Heart left ventricle (tissue), 16 donors: ENCODE measurements at regions not wholly inside any gene's neighbourhood (a gene's known extent, or its start where the extent isn't known, plus 50 kb on each side); places are given as distances from the start of the nearest gene placed in this dataset.

Experiments used
- ATAC-seq, 4 donors: fragments of 200-7000 bp; cut with Tn5 transposase; one replicate each; pipeline ENCODE4 v1.9.1; 2020 to 2022; ENCODE audit warnings: moderate library complexity in 4 of 4, mild to moderate bottlenecking in 3 of 4, moderate number of reproducible peaks in 1 of 4
- DNase-seq, 5 donors: peaks; one replicate each; pipeline ENCODE4 v3.0.0-alpha.2; 2020
- H3K27ac ChIP-seq, 12 donors: fragments of 200-600 bp; sonication (generic) in 4 of 12; one replicate each; pipeline versions ENCODE4 v1.5.0 to v1.8.0; 2016 to 2022; ENCODE audit warnings: mild to moderate bottlenecking in 2 of 12
- H3K27me3 ChIP-seq, 9 donors: fragments of 200-600 bp; sonication (generic) in 2 of 9; one replicate each; pipeline versions ENCODE4 v1.5.1 to v1.8.0; 2016 to 2022; ENCODE audit warnings: mild to moderate bottlenecking in 3 of 9
- H3K36me3 ChIP-seq, 9 donors: fragments of 200-600 bp; sonication (generic) in 2 of 9; one replicate each; pipeline versions ENCODE4 v1.5.0 to v1.8.0; 2018 to 2022; ENCODE audit warnings: mild to moderate bottlenecking in 2 of 9
- H3K4me1 ChIP-seq, 12 donors: fragments of 200-600 bp; sonication (generic) in 4 of 12; one replicate each; pipeline versions ENCODE4 v1.5.0 to v1.8.0; 2016 to 2022; ENCODE audit warnings: mild to moderate bottlenecking in 3 of 12
- H3K4me3 ChIP-seq, 12 donors: fragments of 200-600 bp; sonication (generic) in 4 of 12; one replicate each; pipeline versions ENCODE4 v1.5.0 to v1.8.0; 2017 to 2022; ENCODE audit warnings: mild to moderate bottlenecking in 9 of 12, moderate library complexity in 4 of 12
- H3K9me3 ChIP-seq, 12 donors: fragments of 200-600 bp; sonication (generic) in 4 of 12; one replicate each; pipeline versions ENCODE4 v1.5.0 to v1.8.0; 2016 to 2022; ENCODE audit warnings: mild to moderate bottlenecking in 1 of 12
- CTCF ChIP-seq, 12 donors: fragments of 200-600 bp; sonication (generic) in 4 of 12; IDR thresholded peaks; one replicate each; pipeline versions ENCODE4 v1.5.0 to v1.8.0; 2018 to 2022; ENCODE audit warnings: antibody characterized with exemption in 12 of 12, mild to moderate bottlenecking in 5 of 12
- POLR2A ChIP-seq, 2 donors: fragments of 450-650 bp; IDR thresholded peaks; one replicate each; pipeline ENCODE4 v1.6.1; 2017; ENCODE audit warnings: antibody characterized with exemption in 2 of 2, mild to moderate bottlenecking in 2 of 2, moderate library complexity in 2 of 2
- WGBS, 4 donors: extraction: QIAGEN DNeasy Blood & Tissue Kit in 2 of 4; methylation state at CpG; one replicate each; pipeline versions ENCODE4 v1.1.5 to v1.1.7; 2013 to 2018; 5-methylcytosine and 5-hydroxymethylcytosine counted together
- intact Hi-C, 10 donors: fragments of 100-400 bp; cut with DNase I; formaldehyde crosslinking; loops; one replicate each; pipeline versions ENCODE4 v1.11.1 to v1.14.2; 2022
- donor health status: ischemic (EF 13 %, LVEDD 7.1; RV severe dilation, severe dysfunction).
- donor health status: healthy with polysubstance abuse.
- donor health status: DM: no; HTN: yes; CAD: no.
- donor health status: DM: no; HTN: no; CAD: no.
- donor health status: ischemic (EF 25% LVEDD 6.9; RV normal size, moderate dysfunction).
- donor health status: ischemic (EF 25% LVEDD 5.7; RV mildly dilated, moderate dysfunction).
- donor health status: healthy.
- donor health status: DM: yes; HTN: yes; CAD: no.
- donor health status: ischemic (EF 35%, LVEDD 5.7; RV mildly dilated, moderate dysfunction).
- donor health status: nonischemic (EF 11% LVEDD 7.7; RV severe dilation, severe dysfunction).
- donor health status: DM: yes; HTN: yes; CAD: no.
- donor health status: PGD.
- donor health status: ischemic (EF 29% LVEDD 5.4; RV normal size, mild dysfunction).
- donor health status: nonischemic (EF 23%, LVEDD 6.1; RV moderate dilation, normal function).

DNA sequence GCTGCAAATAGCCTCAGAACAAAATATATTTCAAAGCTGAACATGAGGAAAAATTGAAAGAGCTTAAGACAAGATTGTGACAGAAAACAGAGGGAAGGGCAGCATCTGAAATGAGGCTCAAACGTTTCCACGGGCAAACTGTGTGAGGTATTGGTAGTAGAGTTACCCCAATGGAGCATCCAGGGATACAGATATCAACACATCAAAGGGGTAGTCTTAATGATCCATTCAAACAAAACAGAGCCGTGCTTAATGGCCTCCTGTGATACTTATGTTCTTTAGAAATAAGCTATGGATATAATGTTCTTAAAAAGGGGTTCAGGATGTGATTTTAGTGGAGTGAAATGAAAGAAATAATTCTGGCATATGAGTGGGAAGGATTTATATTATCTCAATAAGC, 430.3 kb upstream of the PDZRN3 start:
- intact Hi-C loops: no loop called here

GRCh38 chr3:74054566-74054965, 429.8 kb upstream of the PDZRN3 start:
- no peaks in the 10 kb centered on the region for H3K36me3 ChIP-seq
- no peak for ATAC-seq
- H3K27me3 ChIP-seq: no peaks in the 10 kb centered on the region
- intact Hi-C loops: no loop called here
- DNase-seq: no peak
- H3K4me1 ChIP-seq: no peaks in the 10 kb centered on the region
- H3K4me3 ChIP-seq: no peak overlapping the region
- TF ChIP-seq POLR2A (IDR thresholded peaks at IDR 0.05): no peak
- no peak for TF ChIP-seq CTCF (IDR thresholded peaks at IDR 0.05)
- no peak overlapping the region for H3K27ac ChIP-seq
- peaks cover 0 to 4% (median 0%) of the 10 kb centered on the region in 12 donors for H3K9me3 ChIP-seq

More for the DNA sequence above, 430.3 kb upstream of the PDZRN3 start:
- Histone ChIP-seq H3K36me3 (no peaks in the 10 kb centered on the region), H3K27me3 (no peaks in the 10 kb centered on the region), H3K27ac (no peak overlapping the region), H3K4me3 (no peak overlapping the region), H3K9me3 (peaks cover 0 to 4% (median 0%) of the 10 kb centered on the region in 12 donors), H3K4me1 (no peaks in the 10 kb centered on the region)
- ATAC-seq (no peak), DNase-seq (no peak)
- 35 to 52% (median 45%) methylated on average over 3 of the region's 3 CpGs for WGBS, 4 donors
- TF ChIP-seq POLR2A (IDR thresholded peaks at IDR 0.05) (no peak), CTCF (IDR thresholded peaks at IDR 0.05) (no peak)

DNA sequence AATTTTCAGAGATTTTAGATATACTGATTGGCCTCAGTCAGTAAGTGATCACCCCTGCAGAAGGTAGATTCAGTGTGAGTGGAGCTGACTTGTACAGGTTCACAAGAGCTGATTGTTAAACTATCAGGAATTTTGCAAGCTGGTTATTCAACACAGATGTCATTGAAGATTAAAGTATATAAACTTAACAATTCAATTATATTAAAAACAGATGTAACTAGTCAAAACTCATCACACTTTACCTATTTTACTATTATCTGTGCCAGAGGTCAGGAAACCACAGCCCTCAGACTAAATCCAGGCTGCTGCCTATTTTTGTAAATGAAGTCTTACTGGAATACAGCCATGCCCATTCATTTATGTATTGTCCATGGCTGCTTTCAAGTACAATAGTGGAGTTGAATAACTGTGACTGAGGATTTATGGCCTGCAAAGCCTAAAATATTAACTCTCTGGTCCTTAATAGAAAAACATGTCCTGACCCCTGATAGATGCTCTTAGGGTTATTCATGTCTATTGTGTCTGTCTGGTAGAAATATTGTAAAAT, 429.3 kb upstream of the PDZRN3 start:
- H3K36me3 ChIP-seq: no peaks in the 10 kb centered on the region
- TF ChIP-seq POLR2A (IDR thresholded peaks at IDR 0.05) (no peak), CTCF (IDR thresholded peaks at IDR 0.05) (no peak)
- intact Hi-C loops: no loop called here
- no peaks in the 10 kb centered on the region for H3K27me3 ChIP-seq
- H3K9me3 ChIP-seq: peaks cover 0 to 4% (median 0%) of the 10 kb centered on the region in 12 donors
- H3K4me1 ChIP-seq: no peaks in the 10 kb centered on the region
- no peak overlapping the region for H3K27ac ChIP-seq
- no peak overlapping the region for H3K4me3 ChIP-seq
- no peak for ATAC-seq
- DNase-seq: no peak

DNA sequence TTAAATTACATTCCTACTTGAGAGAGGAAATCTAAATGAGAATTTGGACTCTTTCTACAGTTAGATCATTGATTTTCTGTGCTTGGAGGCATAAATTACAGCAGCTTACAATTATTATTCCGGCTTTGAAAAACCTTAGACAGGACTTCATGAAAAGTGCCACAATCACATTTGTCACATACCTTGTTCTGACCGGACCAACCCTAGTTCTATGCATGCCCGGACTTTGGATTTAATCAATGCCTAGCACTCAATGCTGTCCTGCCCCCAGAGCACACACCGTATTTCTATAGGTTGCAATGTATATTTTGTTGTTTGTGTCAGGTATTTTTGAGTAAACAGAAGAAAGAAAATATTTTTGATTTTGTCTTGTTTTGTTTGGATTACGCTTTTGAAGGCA, 424.7 kb upstream of the PDZRN3 start:
- DNase-seq (no peak), ATAC-seq (no peak)
- TF ChIP-seq POLR2A (IDR thresholded peaks at IDR 0.05) (no peak), CTCF (IDR thresholded peaks at IDR 0.05) (no peak)
- Histone ChIP-seq H3K27ac (no peak overlapping the region), H3K9me3 (no peaks in the 10 kb centered on the region), H3K36me3 (no peaks in the 10 kb centered on the region), H3K27me3 (no peaks in the 10 kb centered on the region), H3K4me3 (no peak overlapping the region), H3K4me1 (no peaks in the 10 kb centered on the region)
- 86 to 92% (median 91%) methylated on average over 5 of the region's 5 CpGs for WGBS, 4 donors
- intact Hi-C loops: no loop called here
